Endothelial cell of hepatic sinusoid (primary cell): ENCODE measurements at regions not wholly inside any gene's neighbourhood (a gene's known extent, or its start where the extent isn't known, plus 50 kb on each side); places are given as distances from the start of the nearest gene placed in this dataset.
"Not testable (repeated sequence)": the region's sequence is repeated elsewhere in the genome, so short reads cannot be mapped to it uniquely, and the experiment has no call there.

Experiments used
- in situ Hi-C: cut with HindIII; loops from 2 replicates; pipeline ENCODE4 v1.10.0; 2017; ENCODE audit warnings: low sequenced_read_pairs

- in situ Hi-C loops: no loop called here
These were observed 214.1 kb downstream of the RPAP3 start for GRCh38 chr12:47491516-47492305.

DNA sequence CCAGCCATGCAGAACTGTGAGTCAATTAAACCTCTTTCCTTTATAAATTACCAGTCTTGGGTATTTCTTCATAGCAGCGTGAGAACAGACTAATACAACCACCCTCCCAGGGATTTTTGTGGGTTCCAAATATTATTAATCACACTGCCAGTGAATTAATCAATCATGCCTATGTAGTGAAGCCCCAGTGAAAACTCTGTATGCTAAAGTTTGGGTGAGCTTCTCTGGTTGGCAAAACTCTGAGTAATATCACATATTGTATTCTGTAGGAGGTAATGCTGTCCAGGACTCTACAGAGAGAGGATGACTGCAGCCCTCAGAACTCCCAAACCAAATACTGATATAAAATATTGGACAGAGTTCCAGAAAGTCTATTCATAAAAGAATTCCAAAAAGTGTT is 216.9 kb downstream of the RPAP3 start:
- in situ Hi-C loops: no loop called here

DNA sequence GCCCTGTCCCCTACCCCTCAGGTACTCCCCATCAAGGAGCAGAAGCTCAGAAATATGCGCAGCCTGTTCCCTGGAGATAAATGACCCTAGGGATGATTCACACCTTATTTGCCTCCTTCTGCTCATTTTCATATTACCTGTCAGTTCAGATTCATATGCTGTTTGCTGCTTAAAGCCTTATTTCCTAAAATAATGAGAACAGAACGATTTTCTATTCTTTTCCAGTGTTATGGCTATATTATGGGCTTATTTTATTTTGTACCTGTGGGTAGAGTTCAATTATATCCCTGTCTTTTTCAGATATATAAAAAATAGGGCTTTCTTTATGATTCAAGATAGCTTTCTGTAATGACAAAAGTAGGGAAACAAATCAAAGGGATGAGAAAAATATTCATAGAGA is 224.8 kb downstream of the RPAP3 start:
- in situ Hi-C loops: no loop called here

- in situ Hi-C loops: no loop called here
These were observed 227.4 kb downstream of the RPAP3 start for GRCh38 chr12:47478426-47478825.

DNA sequence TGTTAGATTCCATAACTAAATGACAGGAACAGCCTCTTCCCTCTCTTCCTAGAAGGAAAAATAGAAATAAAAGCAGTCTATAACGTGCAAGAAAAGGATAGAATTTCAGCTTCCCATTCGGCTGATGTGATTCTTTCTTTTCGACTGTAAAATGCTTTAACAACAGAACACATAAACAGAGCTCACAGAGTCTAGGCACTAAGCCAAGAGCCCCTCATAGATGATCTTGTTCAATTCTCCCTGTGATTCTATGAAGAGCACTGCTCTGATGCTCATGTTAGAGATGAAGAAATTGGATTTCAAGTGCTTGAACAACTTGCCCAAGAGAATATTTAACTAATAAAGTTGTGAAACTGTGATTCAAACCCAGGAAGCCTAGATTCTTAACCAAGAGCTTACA is 232.7 kb downstream of the RPAP3 start:
- in situ Hi-C loops: no loop called here

GRCh38 chr12:47470349-47470748 is 235.5 kb downstream of the RPAP3 start:
- in situ Hi-C loops: not testable (repeated sequence)

GRCh38 chr12:47463918-47464317 is 241.9 kb downstream of the RPAP3 start:
- in situ Hi-C loops: not testable (repeated sequence)

DNA sequence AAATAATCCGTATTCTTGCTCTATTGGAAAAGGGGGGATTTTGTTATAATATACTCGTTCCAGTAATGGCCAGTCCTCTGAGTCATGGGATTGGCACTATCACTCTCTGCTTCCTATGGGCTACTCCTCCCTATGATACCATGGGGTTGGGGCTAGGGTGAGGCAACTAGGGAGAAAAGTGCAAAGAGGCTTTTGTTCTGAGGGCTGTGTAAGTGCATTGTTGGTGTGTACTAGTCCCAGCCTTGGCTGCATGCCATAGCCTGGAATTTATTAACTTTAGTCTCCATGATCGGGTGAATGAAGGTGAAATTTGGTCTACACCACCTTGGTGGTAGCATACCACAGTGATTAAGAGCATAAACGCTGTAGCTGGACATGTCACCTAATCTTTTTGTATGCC is 247.6 kb downstream of the RPAP3 start:
- in situ Hi-C loops: no loop called here

DNA sequence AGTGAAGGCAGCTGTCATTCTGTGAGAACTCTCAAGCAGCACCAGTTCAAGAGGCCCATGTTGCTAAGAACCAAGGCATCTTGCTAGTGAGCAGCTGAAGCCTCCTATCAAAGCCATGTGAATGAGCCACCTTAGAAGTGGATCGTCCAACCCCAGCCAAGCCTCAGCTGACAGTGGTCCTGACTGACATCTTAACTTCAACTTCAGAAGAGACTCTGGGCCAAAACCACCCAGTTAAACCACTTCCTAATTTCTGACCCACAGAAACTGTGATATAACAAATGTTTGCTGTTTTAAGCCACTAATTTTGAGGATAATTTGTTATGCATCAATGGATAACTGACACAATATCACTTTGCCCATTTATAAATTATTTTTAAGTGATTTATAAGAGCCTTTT is 256.0 kb downstream of the RPAP3 start:
- in situ Hi-C loops: no loop called here

- in situ Hi-C loops: no loop called here
These were observed 263.5 kb downstream of the RPAP3 start for GRCh38 chr12:47442310-47442709.

DNA sequence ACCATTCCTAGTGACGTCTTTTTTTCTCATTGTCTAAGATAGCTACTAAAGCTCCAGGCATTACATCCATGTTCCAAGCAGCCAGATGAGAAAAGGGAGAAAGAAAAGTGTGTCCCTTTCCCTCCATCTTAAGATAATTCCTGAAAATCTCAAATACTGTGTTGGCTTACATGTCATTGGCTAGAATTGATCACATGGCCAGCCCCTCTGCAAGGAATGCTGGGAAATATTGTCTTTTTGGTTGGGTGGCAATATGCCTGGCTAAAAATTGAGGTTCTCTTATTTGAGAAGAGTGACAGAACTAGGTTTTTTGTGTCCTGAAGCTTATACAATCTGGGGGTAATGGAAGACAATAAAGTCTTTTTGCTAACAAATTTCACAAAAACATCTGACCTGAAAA is 264.3 kb downstream of the RPAP3 start:
- in situ Hi-C loops: no loop called here

- in situ Hi-C loops: no loop called here
These were observed 267.7 kb downstream of the RPAP3 start for GRCh38 chr12:47438175-47438574.

- in situ Hi-C loops: no loop called here
These were observed 268.3 kb downstream of the RPAP3 start for GRCh38 chr12:47437570-47437969.

DNA sequence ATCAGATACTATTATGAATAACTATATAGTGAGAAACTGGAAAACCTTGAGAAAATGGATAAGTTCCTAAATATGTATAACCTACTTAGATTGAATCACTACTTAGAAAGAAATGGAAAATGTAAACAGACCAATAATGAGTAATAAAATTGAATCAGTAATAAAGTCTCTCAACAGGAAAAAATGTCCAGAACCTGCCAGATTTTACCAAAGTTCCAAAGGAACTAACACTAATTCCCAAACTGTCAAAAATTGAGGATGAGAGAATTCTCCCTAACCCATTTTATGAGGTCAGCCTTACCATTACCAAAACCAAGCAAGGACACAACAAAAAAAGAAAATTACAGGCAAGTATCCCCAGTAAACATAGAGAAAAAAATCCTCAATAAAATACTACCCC is 272.0 kb downstream of the RPAP3 start:
- in situ Hi-C loops: no loop called here

DNA sequence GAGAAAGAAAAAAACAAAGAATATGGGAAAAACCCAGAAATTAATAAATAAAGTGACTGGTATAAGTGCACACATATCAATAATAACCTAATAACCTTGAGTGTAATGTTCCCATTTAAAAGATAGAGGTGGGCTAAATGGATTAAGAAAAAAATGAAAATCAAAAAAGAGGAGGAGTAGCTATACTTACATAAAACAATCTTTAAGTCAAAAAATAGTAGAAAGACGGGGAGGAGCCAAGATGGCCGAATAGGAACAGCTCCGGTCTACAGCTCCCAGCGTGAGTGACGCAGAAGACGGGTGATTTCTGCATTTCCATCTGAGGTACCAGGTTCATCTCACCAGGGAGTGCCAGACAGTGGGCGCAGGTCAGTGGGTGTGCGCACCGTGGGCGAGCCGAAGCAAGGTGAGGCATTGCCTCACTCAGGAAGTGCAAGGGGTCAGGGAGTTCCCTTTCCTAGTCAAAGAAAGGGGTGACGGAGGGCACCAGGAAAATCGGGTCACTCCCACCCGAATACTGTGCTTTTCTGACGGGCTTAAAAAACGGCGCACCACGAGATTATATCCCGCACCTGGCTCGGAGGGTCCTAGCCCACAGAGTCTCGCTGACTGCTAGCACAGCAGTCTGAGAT is 279.0 kb downstream of the RPAP3 start:
- in situ Hi-C loops: not testable (repeated sequence)

DNA sequence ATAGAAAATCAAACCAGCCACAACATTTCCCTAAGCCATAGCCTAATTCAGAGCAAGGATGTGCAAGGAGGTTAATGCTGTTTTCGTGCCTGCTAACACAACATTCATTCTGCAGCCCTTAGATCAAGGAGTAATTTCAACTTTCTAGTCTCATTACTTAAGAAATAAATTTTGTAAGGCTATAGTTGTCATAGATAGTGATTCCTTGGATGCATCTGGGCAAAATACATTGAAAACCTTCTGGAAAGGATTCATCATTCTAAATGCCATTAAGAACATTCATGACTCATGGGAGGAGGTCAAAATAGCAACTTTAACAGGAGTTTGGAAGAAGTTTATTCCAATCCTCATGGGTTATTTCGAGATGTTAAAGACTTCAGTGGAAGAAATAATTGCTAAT is 283.2 kb downstream of the RPAP3 start:
- in situ Hi-C loops: no loop called here

GRCh38 chr12:47419497-47419896 is 286.3 kb downstream of the RPAP3 start:
- in situ Hi-C loops: no loop called here

DNA sequence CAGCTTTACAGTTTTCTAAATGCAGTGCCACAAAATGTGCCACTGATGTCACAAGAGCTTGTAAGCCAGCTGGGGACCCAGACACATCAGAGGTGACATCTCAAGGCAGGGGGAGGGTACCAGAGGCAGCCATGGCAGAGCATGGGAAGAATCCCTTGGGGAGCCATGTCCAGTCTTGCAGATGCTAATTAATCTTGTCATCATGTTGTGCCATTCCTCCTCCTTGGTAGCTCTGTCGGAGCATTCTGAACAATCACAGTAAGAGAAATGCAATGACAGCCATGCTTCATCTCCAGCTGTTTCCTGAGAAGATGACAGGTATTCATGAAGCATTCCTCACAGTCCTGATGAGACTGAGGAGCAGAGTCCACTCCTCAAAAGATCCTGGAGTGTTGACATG is 287.9 kb downstream of the RPAP3 start:
- in situ Hi-C loops: no loop called here

GRCh38 chr12:47417121-47417520 is 288.7 kb downstream of the RPAP3 start:
- in situ Hi-C loops: no loop called here

DNA sequence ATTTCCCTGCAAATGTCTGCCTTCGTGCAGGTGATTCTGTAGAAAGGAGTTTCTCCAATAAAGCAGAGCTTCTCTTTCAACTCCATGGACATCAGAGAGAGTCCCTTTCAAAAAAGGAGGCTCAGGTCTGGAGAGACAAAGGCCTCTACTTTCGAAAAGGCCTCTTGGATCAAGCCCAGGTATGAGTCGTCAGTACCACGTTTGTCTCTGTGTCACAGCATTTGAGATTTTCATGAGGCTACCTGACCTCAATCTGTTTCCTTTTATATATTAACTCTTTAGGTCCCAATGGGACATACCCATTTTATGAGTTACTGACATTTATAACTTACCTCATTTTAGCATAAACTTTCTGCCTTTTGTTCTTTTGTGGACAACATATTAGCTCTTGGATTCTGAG is 290.8 kb downstream of the RPAP3 start:
- in situ Hi-C loops: no loop called here

DNA sequence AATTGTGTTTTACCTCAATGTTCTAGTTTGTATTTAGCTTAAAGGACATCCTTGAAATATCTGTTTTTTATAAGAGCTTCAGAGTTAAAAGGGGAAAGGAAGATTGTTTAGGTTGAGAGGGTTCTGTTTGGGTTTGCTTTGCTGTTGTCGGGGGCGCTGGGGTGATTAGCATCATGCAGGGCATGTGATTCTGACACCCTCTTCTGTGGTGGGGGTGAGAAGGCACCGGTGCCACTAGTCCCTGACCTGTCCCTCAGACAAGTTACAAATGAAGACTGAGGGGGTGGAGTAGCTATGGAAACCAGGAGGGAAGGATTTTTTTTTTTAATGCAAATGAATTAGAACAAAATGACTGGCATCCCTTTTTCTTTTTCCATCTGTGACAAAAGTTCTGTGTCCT is 291.3 kb downstream of the RPAP3 start:
- in situ Hi-C loops: no loop called here

- in situ Hi-C loops: no loop called here
These were observed 292.0 kb downstream of the RPAP3 start for GRCh38 chr12:47413806-47414205.
